NOMO-1 treated with dmso at 0.1 percent for 144 hours (cell line): ENCODE measurements at regions not wholly inside any gene's neighbourhood (a gene's known extent, or its start where the extent isn't known, plus 50 kb on each side); places are given as distances from the start of the nearest gene placed in this dataset.
"Not testable (repeated sequence)": the region's sequence is repeated elsewhere in the genome, so short reads cannot be mapped to it uniquely, and the experiment has no call there.

Experiments used
- DNase-seq: peaks from one replicate; lab custom pipeline; 2025; ENCODE audit not compliant: unreplicated experiment; lab: John Stamatoyannopoulos, UW

GRCh38 chr4:14339715-14340114, 662.6 kb upstream of the CPEB2 start:
- DNase-seq, result no peak

GRCh38 chr4:14340321-14340720, 662.0 kb upstream of the CPEB2 start:
- DNase-seq, result peak; percentile 47

GRCh38 chr4:14343961-14344360, 658.3 kb upstream of the CPEB2 start:
- DNase-seq, result no peak

- DNase-seq, result peak; percentile 73
Observed at GRCh38 chr4:14345356-14345775, 656.9 kb upstream of the CPEB2 start.

- DNase-seq, result no peak
Observed at GRCh38 chr4:14347526-14347925, 654.8 kb upstream of the CPEB2 start.

GRCh38 chr4:14348506-14348905, 653.8 kb upstream of the CPEB2 start:
- no peak for DNase-seq

GRCh38 chr4:14358544-14359160, 643.6 kb upstream of the CPEB2 start:
- not testable (repeated sequence) for DNase-seq

- DNase-seq, result no peak
Observed at GRCh38 chr4:14359991-14360390, 642.3 kb upstream of the CPEB2 start.

GRCh38 chr4:14361084-14361483, 641.2 kb upstream of the CPEB2 start:
- DNase-seq, result no peak

GRCh38 chr4:14362385-14362784, 639.9 kb upstream of the CPEB2 start:
- DNase-seq, result no peak

- no peak for DNase-seq
Observed at GRCh38 chr4:14364953-14365536, 637.2 kb upstream of the CPEB2 start.

GRCh38 chr4:14368391-14368790, 633.9 kb upstream of the CPEB2 start:
- DNase-seq, result no peak

GRCh38 chr4:14371131-14371530, 631.1 kb upstream of the CPEB2 start:
- no peak for DNase-seq

GRCh38 chr4:14375816-14376215, 626.5 kb upstream of the CPEB2 start:
- no peak for DNase-seq

- no peak for DNase-seq
Observed at GRCh38 chr4:14379183-14379582, 623.1 kb upstream of the CPEB2 start.

GRCh38 chr4:14383652-14384051, 618.6 kb upstream of the CPEB2 start:
- peak; percentile 12 for DNase-seq

GRCh38 chr4:14384824-14385223, 617.5 kb upstream of the CPEB2 start:
- DNase-seq, result no peak

- DNase-seq, result no peak
Observed at GRCh38 chr4:14386196-14386595, 616.1 kb upstream of the CPEB2 start.

- DNase-seq, result peak; percentile 46
Observed at GRCh38 chr4:14387647-14388046, 614.6 kb upstream of the CPEB2 start.

GRCh38 chr4:14392378-14392777, 609.9 kb upstream of the CPEB2 start:
- DNase-seq, result no peak

GRCh38 chr4:14396183-14396582, 606.1 kb upstream of the CPEB2 start:
- DNase-seq, result no peak

- DNase-seq, result no peak
Observed at GRCh38 chr4:14399848-14400247, 602.4 kb upstream of the CPEB2 start.

- DNase-seq, result peak; percentile 86
Observed at GRCh38 chr4:14400307-14400706, 602.0 kb upstream of the CPEB2 start.
